Germinal center (tissue), 1 donor: ENCODE measurements at regions not wholly inside any gene's neighbourhood (a gene's known extent, or its start where the extent isn't known, plus 50 kb on each side); places are given as distances from the start of the nearest gene placed in this dataset.

Source experiments
- DNase-seq: peaks from one replicate; pipeline ENCODE4 v3.0.0; 2012; ENCODE audit warnings: mixed read lengths, low spot score

DNA sequence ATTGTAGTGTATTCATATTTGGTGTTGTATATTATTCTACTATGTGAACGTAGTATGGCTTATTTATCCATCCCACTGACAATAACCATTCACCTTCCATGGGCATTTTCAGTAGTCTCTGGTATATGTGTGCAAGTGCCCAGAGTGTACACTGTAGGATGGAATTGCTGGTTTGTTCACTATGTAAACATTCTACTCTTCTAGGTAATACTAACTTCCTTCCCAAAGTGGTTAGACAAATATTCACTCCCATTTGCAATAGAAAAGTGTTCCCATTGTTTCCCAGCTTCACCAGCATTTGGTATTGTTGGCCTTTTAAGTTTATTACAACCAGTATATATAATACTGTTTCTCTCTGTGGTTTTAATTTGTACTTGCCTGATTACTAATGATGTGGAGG, 153.7 kb downstream of the C7orf25 start:
- no peak for DNase-seq

GRCh38 chr7:42756841-42757240, 155.0 kb downstream of the C7orf25 start:
- no peak for DNase-seq

- no peak for DNase-seq
These were observed 158.0 kb downstream of the C7orf25 start for GRCh38 chr7:42753811-42754363.

- DNase-seq = no peak
These were observed 158.5 kb downstream of the C7orf25 start for GRCh38 chr7:42753367-42753766.

DNA sequence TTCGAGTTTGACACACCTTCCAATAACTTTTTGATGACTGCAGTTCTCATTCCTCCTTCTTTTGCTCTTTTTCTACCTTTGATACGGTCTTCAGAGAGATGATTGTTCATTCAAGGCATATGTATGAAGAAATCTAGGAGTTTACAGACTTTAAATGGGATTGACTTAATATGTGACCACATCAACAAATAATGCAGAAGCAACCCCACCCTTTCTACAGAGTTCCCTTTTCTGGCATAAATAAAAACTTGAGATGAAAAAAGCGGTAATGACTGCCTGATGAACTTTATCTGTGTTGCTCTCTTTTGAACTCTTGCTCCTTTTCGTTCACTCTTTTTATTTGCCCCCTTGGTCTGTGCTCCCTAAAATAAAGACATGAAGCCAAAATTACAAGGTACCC, 161.7 kb downstream of the C7orf25 start:
- no peak for DNase-seq

GRCh38 chr7:42747044-42747443, 164.8 kb downstream of the C7orf25 start:
- DNase-seq = no peak

DNA sequence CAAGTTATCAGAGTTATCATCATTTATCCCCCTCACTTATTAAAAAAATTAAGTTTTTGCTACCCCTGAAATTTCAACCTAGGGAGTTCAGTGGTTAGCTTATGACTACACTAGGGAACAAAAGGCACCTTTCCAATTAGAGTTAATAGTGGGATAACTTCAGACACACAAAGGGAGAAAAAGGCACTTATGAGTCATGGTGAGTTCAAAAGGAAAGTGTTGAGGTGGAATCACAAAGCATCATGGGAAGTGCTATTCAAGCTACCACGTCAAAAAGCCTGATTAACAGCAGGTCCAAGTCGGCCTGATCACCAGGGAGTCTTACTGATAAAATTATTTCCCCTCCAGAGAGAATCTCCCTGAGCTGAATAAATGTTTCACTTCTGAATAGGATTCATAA, 165.7 kb downstream of the C7orf25 start:
- DNase-seq = no peak

GRCh38 chr7:42745357-42746059, 166.4 kb downstream of the C7orf25 start:
- DNase-seq = peak; percentile 13

GRCh38 chr7:42744746-42745145, 167.1 kb downstream of the C7orf25 start:
- DNase-seq = no peak

DNA sequence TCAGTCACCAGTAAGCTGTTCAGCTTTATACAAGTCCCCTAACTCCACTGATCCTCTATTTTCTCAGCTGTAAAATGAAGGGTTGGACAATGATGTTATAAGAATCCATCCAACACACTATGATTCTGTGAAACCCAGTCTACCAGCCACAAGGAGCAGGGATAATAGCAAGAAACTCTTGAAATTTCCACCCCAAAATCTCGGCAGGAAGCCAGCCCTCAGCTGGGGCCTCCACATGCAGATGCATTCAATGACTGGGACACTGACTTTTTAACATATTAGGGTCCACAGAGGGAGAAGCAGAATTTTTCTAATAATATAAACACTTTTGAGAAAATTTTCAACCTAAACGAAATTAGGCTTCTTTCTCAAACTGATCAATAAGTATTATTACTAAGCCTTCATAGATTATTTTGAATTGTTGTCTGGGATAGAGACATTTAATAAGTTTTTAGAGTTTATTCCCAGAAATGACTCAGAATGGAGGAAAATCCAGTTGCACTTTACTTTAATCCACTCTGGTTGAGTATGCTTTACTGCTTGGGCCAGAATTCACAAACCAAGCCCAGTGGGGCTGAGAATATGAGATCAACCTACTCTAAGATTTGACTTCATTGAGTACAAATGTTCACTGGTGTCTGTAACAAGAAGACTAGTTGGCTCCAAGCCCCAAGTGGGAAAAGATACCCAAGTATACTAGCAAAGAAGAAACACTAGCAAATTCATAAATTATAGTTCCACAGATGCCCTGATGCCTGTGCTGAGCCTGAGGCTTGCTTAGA, 168.6 kb downstream of the C7orf25 start:
- DNase-seq = no peak

DNA sequence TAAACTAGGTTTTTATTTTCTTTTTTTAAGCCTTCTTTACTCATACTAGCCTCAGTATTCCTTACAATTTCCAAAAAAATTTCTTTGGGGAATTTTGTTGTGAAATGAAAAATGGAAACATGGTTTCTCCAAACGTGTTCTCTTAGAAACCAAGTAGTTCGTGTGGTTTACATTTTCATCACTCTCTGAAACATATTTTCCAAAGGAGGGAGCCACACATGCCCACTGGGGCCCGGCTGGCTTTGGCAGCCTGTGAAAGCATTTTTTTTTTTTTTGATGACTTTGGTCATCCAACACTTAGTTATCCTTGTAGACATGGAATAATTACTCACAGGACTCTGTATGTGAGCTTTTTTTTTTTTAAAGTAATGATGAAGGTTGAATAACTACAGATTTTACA, 169.6 kb downstream of the C7orf25 start:
- no peak for DNase-seq

DNA sequence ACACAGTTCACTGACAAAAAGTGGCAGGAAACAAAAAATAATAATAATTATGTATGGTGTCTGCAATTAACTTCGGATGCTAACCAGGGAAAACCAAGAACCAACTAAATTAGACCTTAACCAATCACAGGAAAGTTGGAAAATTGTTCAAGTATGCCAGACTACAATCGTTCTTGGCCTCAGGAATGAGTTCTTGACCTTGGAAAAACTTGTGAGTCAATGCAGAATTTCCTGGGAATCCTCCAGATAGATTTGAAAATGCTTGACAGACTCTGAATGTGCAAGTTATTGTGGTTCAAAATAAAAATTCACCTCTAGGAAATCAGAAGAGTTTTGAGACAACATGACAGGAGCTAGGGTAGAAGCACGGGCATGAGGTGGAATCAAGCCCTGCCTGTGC, 171.5 kb downstream of the C7orf25 start:
- no peak for DNase-seq

GRCh38 chr7:42739638-42740037, 172.2 kb downstream of the C7orf25 start:
- DNase-seq = no peak

DNA sequence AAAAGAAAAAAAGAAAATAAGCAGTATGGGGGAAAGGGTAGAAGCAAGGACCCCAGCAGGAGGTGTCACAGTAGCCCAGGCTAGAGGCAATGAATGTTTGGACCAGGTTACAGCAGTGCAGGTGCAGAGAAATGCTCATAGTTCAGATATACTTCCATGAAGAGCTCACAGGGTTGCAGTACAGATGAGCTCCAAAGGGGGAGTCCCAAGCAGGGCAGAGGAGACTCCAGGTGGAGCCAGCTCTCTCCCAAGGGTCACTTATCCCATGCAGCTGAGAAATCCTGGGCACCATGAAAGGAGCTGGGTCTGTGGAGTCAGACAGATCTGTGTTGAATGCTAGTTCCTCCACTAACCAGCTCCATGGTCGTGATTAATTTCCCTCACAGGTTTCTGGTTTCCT, 174.9 kb downstream of the C7orf25 start:
- DNase-seq = no peak

GRCh38 chr7:42735081-42735480, 176.8 kb downstream of the C7orf25 start:
- DNase-seq = no peak

GRCh38 chr7:42734568-42734967, 177.3 kb downstream of the C7orf25 start:
- no peak for DNase-seq

DNA sequence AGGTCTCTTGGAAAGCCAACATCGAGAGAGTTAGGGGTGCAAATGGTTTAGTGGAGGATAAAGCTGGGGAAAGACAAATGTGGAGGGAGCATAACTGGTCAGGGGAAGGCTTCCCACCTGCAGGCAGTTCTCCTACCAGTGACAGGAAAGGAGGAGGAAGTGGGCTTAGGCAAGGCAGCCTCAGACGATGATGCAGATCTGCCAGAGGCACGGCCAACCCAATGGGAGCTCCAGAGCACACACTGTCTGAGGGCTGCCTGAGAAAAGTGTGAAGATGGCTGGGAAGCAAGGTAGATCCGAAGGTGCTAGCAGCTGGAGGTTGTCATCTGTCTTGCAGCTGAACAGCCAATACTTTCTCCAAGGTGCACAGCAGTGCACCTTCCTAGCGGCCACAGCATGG, 178.8 kb downstream of the C7orf25 start:
- no peak for DNase-seq

- DNase-seq = no peak
These were observed 181.3 kb downstream of the C7orf25 start for GRCh38 chr7:42730586-42730985.

GRCh38 chr7:42729053-42729765, 182.7 kb downstream of the C7orf25 start:
- no peak for DNase-seq

DNA sequence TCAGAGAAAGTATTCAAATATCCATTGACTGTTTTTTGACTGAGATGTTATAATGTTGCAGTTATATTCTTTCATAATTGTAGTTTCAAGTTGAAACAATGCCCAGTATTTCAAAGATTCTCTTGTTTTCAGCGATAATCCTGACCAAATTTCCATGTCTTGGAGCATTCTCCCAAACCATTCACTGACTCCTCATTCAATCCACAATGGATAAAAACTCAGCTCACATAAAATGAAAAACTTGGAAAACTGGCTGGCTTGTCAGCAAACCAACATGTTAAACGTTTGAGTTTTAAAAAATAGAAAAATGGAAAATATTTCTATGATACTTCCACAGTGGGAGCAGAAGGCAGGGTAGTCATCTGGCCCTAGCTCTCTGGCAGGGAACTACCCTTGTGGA, 184.4 kb downstream of the C7orf25 start:
- DNase-seq = no peak

- DNase-seq = no peak
These were observed 185.6 kb downstream of the C7orf25 start for GRCh38 chr7:42726066-42726785.

DNA sequence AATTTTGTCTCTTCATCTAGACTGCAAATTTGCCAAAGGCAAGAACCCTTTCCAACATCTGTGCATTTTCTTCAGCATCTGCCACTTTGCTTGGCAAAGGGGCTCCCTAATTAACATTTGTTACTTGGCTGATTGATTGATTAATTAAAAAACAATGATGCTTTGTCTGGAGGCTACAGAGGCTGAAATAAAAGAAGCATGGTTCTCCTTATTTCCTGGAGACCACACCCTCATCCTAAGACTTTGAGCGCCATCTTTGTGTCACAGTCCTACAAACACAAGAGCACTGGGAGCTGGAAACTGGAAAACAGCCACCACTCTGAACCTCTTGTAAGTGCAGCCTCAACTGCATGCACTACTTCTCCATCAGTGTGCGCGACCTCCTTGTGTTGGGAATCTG, 189.2 kb downstream of the C7orf25 start:
- no peak for DNase-seq
